ENCODE measurements at regions not wholly inside any gene's neighbourhood (a gene's known extent, or its start where the extent isn't known, plus 50 kb on each side); places are given as distances from the start of the nearest gene placed in this dataset.
"Not testable (repeated sequence)": the region's sequence is repeated elsewhere in the genome, so short reads cannot be mapped to it uniquely, and the experiment has no call there.

DNA sequence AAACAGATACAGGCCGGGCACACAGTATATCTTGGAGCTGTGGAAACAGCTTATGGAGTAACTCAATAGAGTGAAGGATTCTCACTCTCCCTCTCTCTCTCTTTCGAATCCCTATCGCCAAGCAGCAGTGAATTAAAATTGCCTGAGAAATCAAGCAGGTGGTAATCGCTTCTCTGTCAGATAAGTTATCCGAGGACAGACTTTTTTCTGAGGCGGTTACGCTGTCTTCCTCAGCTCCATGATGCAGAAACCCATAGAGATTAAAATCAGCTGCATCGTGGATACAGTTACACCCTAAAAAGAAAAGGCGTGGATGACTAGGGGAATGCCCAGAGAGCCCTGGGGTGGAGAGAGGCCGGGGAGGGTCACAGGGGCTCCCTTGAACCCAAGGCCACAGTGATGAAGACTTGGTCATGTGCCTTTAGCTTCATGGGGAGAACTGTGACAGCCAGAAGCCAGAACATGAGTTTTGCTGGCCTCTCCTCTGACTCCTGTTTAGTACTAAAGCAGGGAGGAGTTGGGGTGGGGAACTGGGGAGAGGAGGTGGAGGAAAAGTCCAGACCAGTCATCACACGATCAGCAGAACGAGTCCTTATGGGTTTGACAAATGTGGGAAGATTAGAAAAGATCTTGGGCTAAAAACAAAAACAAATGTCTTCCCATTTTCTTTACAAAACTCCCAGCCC, 138.8 kb upstream of the JARID2 start:
- no peak for DNase-seq (ENCODE audit: low read depth in 2 of 2)
- TF ChIP-seq, protein P1, sequence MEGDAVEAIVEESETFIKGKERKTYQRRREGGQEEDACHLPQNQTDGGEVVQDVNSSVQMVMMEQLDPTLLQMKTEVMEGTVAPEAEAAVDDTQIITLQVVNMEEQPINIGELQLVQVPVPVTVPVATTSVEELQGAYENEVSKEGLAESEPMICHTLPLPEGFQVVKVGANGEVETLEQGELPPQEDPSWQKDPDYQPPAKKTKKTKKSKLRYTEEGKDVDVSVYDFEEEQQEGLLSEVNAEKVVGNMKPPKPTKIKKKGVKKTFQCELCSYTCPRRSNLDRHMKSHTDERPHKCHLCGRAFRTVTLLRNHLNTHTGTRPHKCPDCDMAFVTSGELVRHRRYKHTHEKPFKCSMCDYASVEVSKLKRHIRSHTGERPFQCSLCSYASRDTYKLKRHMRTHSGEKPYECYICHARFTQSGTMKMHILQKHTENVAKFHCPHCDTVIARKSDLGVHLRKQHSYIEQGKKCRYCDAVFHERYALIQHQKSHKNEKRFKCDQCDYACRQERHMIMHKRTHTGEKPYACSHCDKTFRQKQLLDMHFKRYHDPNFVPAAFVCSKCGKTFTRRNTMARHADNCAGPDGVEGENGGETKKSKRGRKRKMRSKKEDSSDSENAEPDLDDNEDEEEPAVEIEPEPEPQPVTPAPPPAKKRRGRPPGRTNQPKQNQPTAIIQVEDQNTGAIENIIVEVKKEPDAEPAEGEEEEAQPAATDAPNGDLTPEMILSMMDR (IDR thresholded peaks at IDR 0.05; ENCODE audit: low read depth, low read length): no peak
- no peak overlapping the region for H3K4me3 ChIP-seq (replicated peaks in 1 of 2; ENCODE audit: low read depth in 2 of 2, low read length in 2 of 2)

DNA sequence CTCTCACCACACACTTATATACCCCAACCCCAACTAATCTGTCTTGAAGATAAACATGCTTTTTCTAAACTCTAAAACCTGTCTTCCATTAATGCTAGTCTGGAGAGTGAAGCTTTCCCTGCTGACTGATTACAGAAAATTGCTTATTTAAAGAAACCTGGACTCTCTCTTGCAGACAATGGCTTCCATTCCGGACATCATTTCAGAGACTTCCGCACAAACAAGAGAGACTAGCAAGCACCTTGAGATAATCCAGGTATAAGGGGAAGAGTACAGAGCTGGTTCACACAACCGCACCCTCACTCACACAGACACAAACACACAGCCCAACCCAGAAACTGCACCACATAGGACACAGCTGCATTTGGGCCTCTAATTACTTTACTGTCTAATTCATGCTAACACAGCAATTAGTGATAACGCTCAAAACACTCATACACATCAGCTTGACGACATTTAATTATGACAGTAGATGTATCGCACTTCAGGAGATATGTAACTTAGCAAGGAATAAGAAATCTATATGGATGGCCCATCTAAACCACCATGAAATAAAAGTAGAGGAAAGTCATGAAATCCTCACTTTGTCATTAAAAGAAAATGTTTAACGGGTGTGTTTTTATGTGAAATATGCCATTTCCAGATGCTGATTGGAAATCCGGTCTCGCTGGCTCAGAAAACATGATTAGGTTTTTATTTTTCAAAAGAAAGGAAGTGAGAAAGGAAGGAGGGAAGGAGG, 138.1 kb upstream of the JARID2 start:
- DNase-seq (ENCODE audit: low read depth in 2 of 2): no peak
- TF ChIP-seq, protein P1 (IDR thresholded peaks at IDR 0.05; ENCODE audit: low read depth, low read length): no peak
- no peak overlapping the region for H3K4me3 ChIP-seq (replicated peaks in 1 of 2; ENCODE audit: low read depth in 2 of 2, low read length in 2 of 2)

DNA sequence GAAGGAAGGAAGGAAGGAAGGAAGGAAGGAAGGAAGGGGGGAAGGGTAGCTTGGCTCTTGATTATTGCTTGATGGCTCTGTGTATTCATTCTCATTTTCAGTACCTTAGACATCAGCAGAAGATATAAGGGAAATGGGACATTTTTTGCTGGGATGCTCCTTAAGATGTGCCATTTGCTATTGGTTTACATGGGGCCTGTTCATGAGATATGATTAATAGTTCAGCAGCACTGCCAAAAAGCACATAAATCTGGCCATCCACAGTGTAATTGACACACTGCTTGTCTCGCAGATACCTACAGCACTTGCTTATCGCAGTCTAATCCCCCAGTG, 137.5 kb upstream of the JARID2 start:
- TF ChIP-seq, protein P1 (IDR thresholded peaks at IDR 0.05; ENCODE audit: low read depth, low read length): no peak
- no peak overlapping the region for H3K4me3 ChIP-seq (replicated peaks in 1 of 2; ENCODE audit: low read depth in 2 of 2, low read length in 2 of 2)
- DNase-seq (ENCODE audit: low read depth in 2 of 2): no peak

DNA sequence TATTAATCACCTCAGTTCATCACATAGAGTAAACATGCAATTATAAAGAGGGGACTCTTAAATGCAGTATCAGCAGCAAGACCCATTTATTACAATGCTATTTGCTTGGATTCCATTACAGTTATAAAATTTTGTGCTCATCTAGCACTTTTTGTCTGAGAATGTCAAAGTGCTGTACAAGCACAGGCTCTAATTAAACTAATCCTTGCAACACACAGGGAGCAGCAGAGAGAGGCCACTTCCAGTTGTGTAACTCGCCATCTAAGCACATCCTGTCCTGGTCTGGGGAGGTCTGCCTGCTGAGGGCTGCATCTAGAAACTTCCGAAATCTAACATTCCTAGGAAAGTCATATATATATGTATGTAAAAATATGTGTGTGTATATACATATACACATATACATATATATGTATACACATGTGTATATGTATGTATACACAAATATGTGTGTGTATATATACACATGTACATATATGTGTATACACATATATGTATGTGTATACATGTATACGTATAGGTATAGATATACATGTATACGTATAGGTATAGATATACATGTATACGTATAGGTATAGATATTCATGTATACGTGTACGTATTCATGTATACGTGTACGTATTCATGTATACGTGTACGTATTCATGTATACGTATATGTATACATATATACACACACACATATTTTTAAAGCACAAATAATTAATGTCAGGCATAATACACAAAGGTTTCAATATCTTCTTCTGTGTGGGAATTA, 136.4 kb upstream of the JARID2 start:
- TF ChIP-seq, protein P1 (IDR thresholded peaks at IDR 0.05; ENCODE audit: low read depth, low read length): no peak
- no peak overlapping the region for H3K4me3 ChIP-seq (replicated peaks in 1 of 2; ENCODE audit: low read depth in 2 of 2, low read length in 2 of 2)
- DNase-seq (ENCODE audit: low read depth in 2 of 2): peak; percentile 7 to 11

DNA sequence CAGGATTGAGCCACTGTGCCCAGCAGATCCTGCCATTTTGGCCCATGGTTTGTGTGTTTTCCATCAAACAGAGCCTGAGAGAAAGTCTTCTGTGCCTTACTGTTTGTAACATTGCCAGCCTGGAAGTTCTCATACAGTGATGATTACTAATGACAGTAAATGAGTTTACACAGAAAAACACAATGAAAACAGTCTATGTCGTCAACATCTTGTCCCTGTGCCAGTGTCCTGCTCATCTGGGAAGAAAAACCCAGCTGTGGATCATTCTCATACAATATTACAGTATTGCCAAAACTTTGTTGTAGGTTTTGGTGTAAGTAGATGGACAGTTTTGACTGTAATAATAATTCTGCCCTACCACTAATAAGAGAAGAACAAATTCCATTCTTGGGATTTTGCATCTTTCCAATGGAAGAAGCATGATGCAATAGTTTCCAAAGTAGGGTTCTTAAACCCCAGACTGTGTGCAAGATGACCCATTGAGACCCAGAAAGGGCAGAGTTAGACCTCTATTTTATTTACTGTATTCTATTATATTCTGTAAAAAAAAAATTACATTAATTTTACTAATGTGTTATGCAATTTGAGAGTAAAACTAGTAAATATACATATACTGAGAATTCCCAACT, 135.0 kb upstream of the JARID2 start:
- TF ChIP-seq, protein P1 (IDR thresholded peaks at IDR 0.05; ENCODE audit: low read depth, low read length): no peak
- DNase-seq (ENCODE audit: low read depth in 2 of 2): peak; percentile 6 to 43
- no peak overlapping the region for H3K4me3 ChIP-seq (replicated peaks in 1 of 2; ENCODE audit: low read depth in 2 of 2, low read length in 2 of 2)

DNA sequence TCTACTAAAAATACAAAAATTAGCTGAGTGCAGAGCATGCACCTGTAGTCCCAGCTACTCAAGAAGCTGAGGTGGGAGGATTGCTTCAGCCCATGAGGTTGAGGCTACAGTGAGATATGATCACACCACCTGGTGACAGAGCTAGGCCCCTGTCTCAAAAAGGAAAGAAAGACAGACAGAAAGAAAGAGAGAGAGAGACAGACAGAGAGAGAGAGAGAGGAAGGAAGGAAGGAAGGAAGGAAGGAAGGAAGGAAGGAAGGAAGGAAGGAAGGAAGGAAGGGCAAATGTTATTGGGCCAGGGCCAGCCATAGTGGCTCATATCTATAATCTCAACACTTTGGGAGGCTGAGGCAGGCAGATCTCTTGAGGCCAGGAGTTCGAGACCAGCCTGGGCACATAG, 134.3 kb upstream of the JARID2 start:
- not testable (repeated sequence) for DNase-seq (ENCODE audit: low read depth in 2 of 2); H3K4me3 ChIP-seq (replicated peaks in 1 of 2; ENCODE audit: low read depth in 2 of 2, low read length in 2 of 2)

DNA sequence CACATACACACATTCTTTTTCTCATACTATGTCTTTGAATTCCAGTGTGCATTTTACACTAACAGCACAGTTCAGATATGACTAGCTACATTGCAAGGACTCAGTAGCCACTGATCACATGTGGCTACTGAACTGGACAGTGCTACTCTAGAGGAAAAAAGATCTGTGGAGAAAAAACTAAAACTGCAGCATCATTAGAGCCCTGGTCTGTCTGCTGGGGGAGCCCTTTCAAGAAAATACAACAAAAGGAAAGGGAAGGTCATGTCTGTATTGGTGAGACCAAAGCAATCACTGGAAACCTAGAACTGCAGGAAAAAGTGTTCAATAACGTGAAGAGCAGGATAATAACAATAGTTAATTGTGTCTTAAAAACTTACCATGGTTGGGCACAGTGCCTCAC, 132.3 kb upstream of the JARID2 start:
- TF ChIP-seq, protein P1 (IDR thresholded peaks at IDR 0.05; ENCODE audit: low read depth, low read length): no peak
- DNase-seq (ENCODE audit: low read depth in 2 of 2): no peak
- H3K4me3 ChIP-seq (replicated peaks in 1 of 2; ENCODE audit: low read depth in 2 of 2, low read length in 2 of 2): no peak overlapping the region
